Muscle layer of colon (tissue), 2 donors: ENCODE measurements at regions not wholly inside any gene's neighbourhood (a gene's known extent, or its start where the extent isn't known, plus 50 kb on each side); places are given as distances from the start of the nearest gene placed in this dataset.

Source experiments
- H3K27ac ChIP-seq: one replicate; pipeline ENCODE4 v1.7.0; 2013; ENCODE audit warnings: low read depth, mild to moderate bottlenecking, low read length, moderate library complexity
- H3K27me3 ChIP-seq, 2 donors: one replicate each; pipeline ENCODE4 v1.7.0; 2013; ENCODE audit warnings: low read length in 2 of 2, mild to moderate bottlenecking in 2 of 2; ENCODE audit not compliant: insufficient read depth in 2 of 2, control insufficient read depth in 1 of 2
- H3K36me3 ChIP-seq: one replicate; pipeline ENCODE4 v1.7.0; 2013; ENCODE audit warnings: mild to moderate bottlenecking, low read length; ENCODE audit not compliant: insufficient read depth
- H3K4me1 ChIP-seq: one replicate; pipeline ENCODE4 v1.7.0; 2013; ENCODE audit warnings: mild to moderate bottlenecking, low read length; ENCODE audit not compliant: insufficient read depth
- H3K4me3 ChIP-seq, 2 donors: one replicate each; pipeline ENCODE4 v1.7.0; 2013; ENCODE audit warnings: low read length in 2 of 2, low read depth in 1 of 2, mild to moderate bottlenecking in 1 of 2, moderate library complexity in 1 of 2
- H3K9ac ChIP-seq: one replicate; pipeline ENCODE4 v1.7.0; 2013; ENCODE audit warnings: low read length
- H3K9me3 ChIP-seq: one replicate; pipeline ENCODE4 v1.7.0; 2013; ENCODE audit warnings: mild to moderate bottlenecking, low read length
- donor health status: abdominal sarcoma.
- donor health status: Adenocarcinoma of cecum.

DNA sequence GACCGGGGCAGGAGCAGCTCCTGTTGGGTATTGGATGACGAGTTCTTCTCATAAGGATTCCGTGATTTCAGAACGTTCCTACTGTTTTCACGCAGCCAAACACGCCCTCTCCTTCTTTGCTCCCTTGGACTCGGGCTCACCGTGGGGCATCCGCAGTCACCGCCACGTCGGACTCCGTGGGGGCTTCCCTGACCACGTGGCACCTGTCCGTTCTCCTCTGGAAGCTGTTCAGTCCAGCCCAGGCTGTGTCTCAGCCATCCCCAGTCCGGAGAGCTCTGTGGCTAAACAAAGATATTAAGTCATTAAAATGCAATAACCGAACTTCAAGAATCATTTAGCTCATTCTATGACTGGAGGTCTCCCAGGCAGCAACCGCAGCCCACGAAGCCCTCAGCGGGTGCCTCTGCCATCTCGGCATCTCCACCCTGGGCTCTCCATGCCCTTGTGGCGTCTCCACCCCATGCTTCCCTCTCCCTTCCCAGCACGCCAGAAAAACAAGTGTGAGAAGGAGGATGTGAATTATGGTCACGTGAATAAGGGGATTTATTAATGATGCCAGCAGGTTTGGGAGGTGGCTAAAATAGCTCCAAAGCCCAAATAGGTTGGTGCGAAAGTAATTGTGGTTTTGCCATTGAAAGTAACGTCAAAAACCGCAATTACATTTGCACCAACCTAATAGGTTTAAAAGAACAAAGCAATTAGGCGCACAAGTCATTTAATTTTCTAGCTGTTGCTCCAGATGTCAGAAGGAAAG, 224.6 kb upstream of the PPP2R2D start:
- no peak overlapping the region for H3K27ac ChIP-seq
- H3K36me3 ChIP-seq: no peaks in the 10 kb centered on the region
- H3K9me3 ChIP-seq: peaks cover 7% of the 10 kb centered on the region
- no peak overlapping the region for H3K9ac ChIP-seq
- no peaks in the 10 kb centered on the region for H3K27me3 ChIP-seq
- H3K4me1 ChIP-seq: no peaks in the 10 kb centered on the region
- H3K4me3 ChIP-seq: no peak overlapping the region

DNA sequence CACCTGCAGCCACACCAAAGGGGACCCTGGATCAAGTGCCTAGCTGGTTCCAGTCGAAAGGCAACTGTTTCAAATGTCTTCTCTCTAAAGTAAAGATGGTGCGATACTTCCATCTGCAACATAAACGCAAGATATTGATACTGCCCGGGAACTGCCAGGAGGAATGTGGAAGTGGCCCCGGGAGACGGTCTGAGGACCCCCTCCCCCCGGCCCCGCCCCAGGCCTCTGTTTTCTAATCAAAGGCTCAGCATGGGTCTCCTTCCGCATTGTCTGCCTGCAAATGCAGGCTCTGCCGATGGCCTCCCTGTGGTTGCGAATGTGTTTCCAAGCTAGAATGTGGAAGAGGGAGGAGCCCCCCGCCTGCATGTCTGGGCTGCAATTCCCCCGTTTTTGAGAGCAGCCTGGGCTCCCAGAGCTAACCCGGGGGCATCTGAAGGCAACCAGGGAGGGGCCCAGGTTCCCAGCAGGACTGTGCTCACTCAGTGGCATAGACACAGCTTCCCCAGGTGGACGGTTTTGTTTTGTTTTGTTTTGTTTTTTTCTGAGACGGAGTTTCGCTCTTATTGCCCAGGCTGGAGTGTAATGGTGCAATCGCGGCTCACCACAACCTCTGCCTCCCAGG, 223.9 kb upstream of the PPP2R2D start:
- Histone ChIP-seq H3K36me3 (no peaks in the 10 kb centered on the region), H3K9ac (no peak overlapping the region), H3K27me3 (no peaks in the 10 kb centered on the region), H3K27ac (no peak overlapping the region), H3K9me3 (peaks cover 6% of the 10 kb centered on the region), H3K4me1 (no peaks in the 10 kb centered on the region), H3K4me3 (no peak overlapping the region)

DNA sequence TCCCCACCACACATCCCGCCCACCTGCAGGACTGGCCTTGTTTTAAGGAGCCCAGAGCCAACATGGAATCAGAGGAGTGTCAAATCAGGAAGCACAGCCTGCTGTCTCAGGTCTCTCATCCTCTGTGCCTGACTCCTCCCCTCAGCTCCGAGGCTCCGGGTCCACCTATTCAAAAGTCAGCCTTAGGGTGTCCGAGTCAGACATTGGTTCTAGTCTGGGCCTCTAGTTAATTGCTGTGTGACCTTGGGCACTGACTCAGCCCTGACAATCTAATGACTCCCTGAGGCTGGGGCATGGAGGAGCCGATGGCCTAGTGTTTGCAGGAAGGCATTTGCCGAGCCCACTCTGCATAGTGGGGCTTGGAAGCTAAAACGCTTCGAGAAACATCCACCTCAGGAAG, 223.1 kb upstream of the PPP2R2D start:
- Histone ChIP-seq H3K27ac (no peak overlapping the region), H3K36me3 (no peaks in the 10 kb centered on the region), H3K4me3 (no peak overlapping the region), H3K9ac (no peak overlapping the region), H3K4me1 (no peaks in the 10 kb centered on the region), H3K27me3 (no peaks in the 10 kb centered on the region), H3K9me3 (no peaks in the 10 kb centered on the region)

DNA sequence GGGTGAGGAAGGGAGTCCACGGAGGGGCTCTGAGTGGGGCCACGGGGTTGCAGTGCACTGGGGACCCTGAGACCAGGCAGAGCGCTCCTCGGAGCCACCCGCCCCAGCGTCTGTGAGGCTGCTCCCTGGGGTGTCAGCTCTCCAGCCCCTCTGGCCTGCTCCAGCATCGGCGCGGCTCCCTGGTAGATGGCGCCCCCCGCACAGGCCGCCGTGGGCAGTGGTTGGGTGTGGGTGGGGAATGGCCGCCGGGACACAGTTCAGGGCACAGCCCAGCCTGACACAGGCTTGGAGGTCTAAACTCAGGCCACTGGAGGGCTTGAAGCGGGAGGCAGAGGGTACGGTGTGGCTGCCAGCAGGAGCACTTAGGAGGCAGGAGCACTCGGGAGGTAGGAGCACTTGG, 222.6 kb upstream of the PPP2R2D start:
- Histone ChIP-seq H3K36me3 (no peaks in the 10 kb centered on the region), H3K27ac (no peak overlapping the region), H3K4me3 (no peak overlapping the region), H3K27me3 (no peaks in the 10 kb centered on the region), H3K9me3 (no peaks in the 10 kb centered on the region), H3K9ac (no peak overlapping the region), H3K4me1 (no peaks in the 10 kb centered on the region)

DNA sequence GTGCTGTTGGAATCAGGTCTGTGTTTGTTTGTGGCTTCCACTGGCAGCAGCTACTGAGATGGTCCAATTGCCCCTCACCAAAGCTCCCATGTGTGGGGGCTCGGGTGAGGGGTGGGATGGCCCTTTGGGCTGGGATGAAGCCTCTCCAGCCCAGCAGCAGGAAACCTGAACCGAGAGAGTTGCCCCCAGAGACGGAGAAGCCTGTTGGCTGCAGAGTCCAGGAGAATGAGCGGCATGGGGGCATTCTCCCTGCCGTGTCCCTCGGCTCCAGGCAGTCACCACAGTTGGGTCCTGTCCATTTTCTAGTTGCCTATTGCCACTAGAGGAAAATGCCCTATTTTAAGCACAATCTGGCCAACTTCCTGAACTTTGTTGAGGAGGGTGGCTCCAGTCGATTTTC, 222.2 kb upstream of the PPP2R2D start:
- no peak overlapping the region for H3K4me3 ChIP-seq
- no peaks in the 10 kb centered on the region for H3K36me3 ChIP-seq
- no peaks in the 10 kb centered on the region for H3K27me3 ChIP-seq
- no peak overlapping the region for H3K9ac ChIP-seq
- no peaks in the 10 kb centered on the region for H3K9me3 ChIP-seq
- H3K27ac ChIP-seq: no peak overlapping the region
- H3K4me1 ChIP-seq: no peaks in the 10 kb centered on the region

DNA sequence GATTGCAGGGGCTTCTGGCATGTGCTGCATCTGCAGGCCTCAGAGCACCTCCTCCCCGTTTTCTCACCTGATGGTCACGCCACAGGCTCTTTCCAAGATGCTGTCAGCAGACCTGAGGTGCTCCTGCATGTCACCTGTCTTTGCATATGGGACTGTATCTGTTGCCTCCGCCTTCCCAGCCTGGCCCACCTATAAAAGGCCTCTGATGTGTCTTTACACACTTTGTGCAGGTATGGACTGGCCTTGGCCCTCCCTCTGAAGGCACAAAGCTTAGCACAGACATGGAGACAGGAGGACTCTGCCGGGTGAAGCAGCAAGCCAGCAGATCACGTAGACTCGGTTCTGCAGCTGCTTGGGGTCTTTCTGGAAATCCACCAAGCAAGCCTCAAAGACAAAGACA, 220.9 kb upstream of the PPP2R2D start:
- Histone ChIP-seq H3K27me3 (no peaks in the 10 kb centered on the region), H3K9ac (no peak overlapping the region), H3K27ac (no peak overlapping the region), H3K9me3 (no peaks in the 10 kb centered on the region), H3K4me3 (no peak overlapping the region), H3K36me3 (no peaks in the 10 kb centered on the region), H3K4me1 (no peaks in the 10 kb centered on the region)

DNA sequence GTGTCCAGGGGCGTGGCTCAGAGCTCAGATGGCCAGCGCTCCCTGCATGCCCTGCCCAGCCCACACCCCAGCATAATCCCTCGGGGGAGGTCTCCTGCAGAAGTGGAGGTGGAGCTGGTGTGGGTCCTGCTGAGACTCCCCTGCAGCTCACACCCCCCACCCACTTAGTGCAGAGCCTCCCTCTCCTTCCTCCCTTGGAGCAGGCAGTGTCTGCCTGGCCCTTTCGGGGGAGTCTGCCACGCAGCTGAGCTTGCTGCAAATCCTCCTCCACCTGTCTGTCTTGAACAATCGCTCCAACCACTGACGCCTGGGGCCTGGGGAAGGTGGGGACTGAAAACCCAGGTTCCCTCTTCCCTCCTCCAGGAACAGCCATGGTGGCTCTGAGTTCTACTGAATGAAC, 219.7 kb upstream of the PPP2R2D start:
- Histone ChIP-seq H3K36me3 (no peaks in the 10 kb centered on the region), H3K27ac (no peak overlapping the region), H3K9me3 (no peaks in the 10 kb centered on the region), H3K4me1 (no peaks in the 10 kb centered on the region), H3K9ac (no peak overlapping the region), H3K27me3 (no peaks in the 10 kb centered on the region), H3K4me3 (no peak overlapping the region)

DNA sequence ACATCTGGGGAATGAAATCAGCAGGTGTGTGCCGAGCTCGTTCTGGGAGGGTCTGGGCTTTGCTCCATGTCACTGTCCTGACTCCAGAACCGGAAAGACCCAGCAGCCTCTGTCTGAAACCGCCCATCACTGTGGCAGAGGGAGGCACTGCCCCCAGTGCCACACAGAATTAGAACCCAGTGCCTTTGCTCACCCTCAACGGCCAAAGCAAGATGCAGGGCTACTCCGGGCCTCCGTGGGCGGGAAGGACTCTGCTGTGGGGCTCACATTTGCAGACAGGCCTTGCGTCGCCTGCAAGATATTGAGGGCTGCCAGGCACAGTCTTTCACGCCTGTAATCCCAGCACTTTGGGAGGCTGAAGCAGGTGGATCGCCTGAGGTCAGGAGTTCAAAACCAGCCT, 219.2 kb upstream of the PPP2R2D start:
- no peak overlapping the region for H3K27ac ChIP-seq
- H3K4me1 ChIP-seq: no peaks in the 10 kb centered on the region

DNA sequence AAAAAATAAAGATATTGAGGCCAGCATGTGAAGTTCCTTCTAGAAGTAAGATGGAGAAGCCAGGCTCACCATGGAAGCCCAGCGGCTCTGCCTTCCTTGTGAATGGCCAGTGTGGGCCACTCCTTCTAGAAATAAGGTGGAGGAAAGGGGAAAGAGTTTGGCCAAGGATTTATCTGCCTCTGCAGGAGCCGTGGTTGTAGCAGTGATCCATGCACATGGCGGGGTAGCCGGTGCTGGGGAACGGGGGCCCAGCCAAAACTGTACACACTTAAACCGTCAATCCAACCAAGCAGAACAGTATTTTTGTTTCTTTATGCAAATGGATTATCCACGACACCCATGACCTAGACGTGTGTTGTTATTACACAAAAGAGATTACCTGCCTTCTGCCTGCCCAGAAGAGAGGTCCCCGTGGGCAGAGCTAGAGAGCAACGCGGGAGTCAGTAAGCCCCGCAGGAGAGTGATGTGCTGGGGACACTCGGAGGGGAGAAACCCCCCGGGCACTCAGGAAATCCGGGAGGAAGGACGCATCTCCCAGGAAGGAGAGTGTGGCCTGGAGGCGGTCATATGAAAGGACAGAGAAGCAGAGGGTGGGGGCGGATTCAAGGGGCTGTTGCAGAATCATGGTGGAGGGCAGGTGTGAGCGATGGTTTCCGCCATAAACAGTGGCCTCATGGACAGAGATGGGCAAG, 218.4 kb upstream of the PPP2R2D start:
- H3K9me3 ChIP-seq: no peaks in the 10 kb centered on the region
- no peaks in the 10 kb centered on the region for H3K4me1 ChIP-seq
- H3K36me3 ChIP-seq: no peaks in the 10 kb centered on the region
- no peak overlapping the region for H3K4me3 ChIP-seq
- H3K27me3 ChIP-seq: no peaks in the 10 kb centered on the region
- H3K9ac ChIP-seq: no peak overlapping the region
- H3K27ac ChIP-seq: no peak overlapping the region

More for the DNA sequence above, 219.2 kb upstream of the PPP2R2D start:
- no peaks in the 10 kb centered on the region for H3K9me3 ChIP-seq
- H3K27me3 ChIP-seq: no peaks in the 10 kb centered on the region
- no peak overlapping the region for H3K9ac ChIP-seq
- no peak overlapping the region for H3K4me3 ChIP-seq
- no peaks in the 10 kb centered on the region for H3K36me3 ChIP-seq

DNA sequence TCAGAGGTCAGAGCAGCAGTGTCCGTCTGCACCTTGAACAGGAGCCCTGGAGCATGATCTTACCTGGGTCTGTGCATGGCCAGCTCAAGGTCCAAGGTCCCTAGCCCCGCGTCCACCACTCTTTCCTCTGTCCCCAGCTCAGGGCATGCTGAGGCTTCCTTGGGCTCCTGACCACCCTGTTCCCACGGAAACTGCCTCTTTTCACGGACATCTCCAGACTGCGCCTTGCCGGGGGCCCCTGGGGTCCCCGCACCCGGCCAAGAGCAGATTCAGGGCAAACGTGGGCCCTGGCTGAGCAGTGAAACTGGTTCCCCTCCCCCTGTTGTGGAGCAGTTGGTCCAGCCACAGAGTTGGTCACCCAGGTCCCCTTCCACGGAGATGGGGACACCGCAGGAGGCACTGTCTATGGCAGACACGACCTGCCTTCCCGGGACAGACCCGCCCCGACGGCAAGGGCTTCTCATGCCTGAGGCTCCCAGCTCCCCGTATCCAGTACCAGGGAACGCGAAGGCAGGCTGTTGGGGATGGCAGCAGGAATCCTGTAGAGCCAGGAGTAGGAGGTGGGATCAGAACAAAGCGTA, 217.4 kb upstream of the PPP2R2D start:
- Histone ChIP-seq H3K36me3 (no peaks in the 10 kb centered on the region), H3K4me3 (no peak overlapping the region), H3K27me3 (no peaks in the 10 kb centered on the region), H3K4me1 (no peaks in the 10 kb centered on the region), H3K9me3 (no peaks in the 10 kb centered on the region), H3K27ac (no peak overlapping the region), H3K9ac (no peak overlapping the region)

DNA sequence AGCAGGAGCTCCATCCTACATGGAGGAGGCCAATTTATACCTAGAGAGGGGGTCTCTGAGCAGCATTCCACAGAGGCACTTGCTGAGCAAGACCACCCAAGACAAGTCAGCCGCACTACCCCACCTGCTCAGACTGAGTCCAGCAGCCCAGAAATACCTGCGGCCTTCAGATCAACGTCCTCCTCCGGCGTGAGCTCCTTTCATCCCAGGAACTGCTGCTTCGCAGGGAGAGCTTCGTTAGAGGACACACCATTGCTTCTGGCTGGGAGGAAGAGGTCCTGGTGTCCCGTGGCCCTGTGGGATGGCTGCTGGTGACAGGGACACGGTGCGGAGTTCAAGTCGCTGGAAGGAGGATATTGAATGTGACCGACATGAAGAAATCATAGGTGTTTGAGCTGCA, 216.9 kb upstream of the PPP2R2D start:
- H3K4me3 ChIP-seq: no peak overlapping the region
- H3K9ac ChIP-seq: no peak overlapping the region
- no peaks in the 10 kb centered on the region for H3K9me3 ChIP-seq
- no peak overlapping the region for H3K27ac ChIP-seq
- no peaks in the 10 kb centered on the region for H3K27me3 ChIP-seq
- no peaks in the 10 kb centered on the region for H3K36me3 ChIP-seq
- H3K4me1 ChIP-seq: no peaks in the 10 kb centered on the region
